D721Med (cell line): ENCODE measurements at regions not wholly inside any gene's neighbourhood (a gene's known extent, or its start where the extent isn't known, plus 50 kb on each side); places are given as distances from the start of the nearest gene placed in this dataset.

Experiments used
- DNase-seq: peaks from one replicate; pipeline ENCODE4 v3.0.0; 2011; ENCODE audit warnings: low spot score; ENCODE audit not compliant: insufficient read length
- FAIRE-seq: peaks from 2 replicates; lab custom pipeline; 2011; peaks lifted over from hg19 to GRCh38; lab: Jason Lieb, UNC
- CTCF ChIP-seq: IDR thresholded peaks from 2 replicates; pipeline ENCODE4 v1.5.1; 2012; ENCODE audit warnings: mild to moderate bottlenecking, control low read depth; ENCODE audit not compliant: insufficient read depth; ENCODE audit errors: missing control alignments

- FAIRE-seq (no peak), DNase-seq (no peak)
- TF ChIP-seq CTCF = no peak
Measured at GRCh38 chr4:163665521-163666331, 171.2 kb downstream of the TMA16 start.

DNA sequence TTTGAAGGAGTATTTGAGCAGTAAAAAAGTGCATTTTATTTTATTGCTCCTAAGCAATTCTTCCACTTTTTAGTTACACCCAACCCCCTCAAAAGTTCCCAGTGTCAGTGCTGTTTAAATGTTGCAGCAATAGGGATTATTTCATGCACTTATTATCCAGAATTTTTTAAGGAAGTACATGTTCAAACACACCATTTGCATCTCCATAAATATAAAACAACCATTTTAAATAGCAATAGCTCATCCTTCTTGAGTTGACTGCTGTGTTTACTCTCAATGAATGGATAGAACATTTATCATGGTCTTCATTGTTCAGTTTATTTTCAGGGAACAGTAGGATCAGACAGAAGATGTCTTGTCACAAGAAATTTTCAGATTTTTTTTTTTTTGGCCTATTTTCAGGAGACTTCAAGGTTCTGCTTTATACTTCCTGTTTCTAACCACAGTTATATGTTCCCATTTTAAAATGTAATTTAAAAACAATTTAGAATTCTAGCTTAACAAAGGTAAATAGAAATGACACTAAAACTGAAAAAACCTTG, 171.9 kb downstream of the TMA16 start:
- DNase-seq (no peak), FAIRE-seq (no peak)
- no peak for TF ChIP-seq CTCF

GRCh38 chr4:163672751-163673150, 178.3 kb downstream of the TMA16 start:
- FAIRE-seq (peak; percentile 78), DNase-seq (no peak)
- no peak for TF ChIP-seq CTCF

- FAIRE-seq = peak; percentile 46
- DNase-seq = no peak
- no peak for TF ChIP-seq CTCF
Measured at GRCh38 chr4:163673848-163674697, 179.6 kb downstream of the TMA16 start.

DNA sequence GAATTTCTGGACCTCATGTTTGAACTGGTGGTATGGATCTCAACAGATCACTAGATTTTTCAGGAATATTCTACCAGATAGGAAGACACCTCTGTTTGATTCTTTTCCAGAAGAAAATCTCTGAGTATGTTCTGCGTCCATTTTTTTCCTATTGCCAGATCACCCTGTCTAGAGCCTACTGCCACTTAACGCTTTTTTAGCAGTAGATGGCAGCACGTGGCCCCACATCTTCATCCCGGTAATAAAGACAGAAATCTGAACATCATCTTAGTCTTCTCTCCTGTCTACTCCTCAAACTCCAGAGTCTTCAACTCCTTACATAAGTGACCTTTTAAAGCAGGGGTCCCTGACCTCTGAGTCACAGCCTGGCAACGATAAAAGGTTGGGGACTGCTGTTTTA, 184.7 kb downstream of the TMA16 start:
- TF ChIP-seq CTCF = peak; percentile 35
- DNase-seq = no peak
- no peak for FAIRE-seq

GRCh38 chr4:163680386-163681098, 186.1 kb downstream of the TMA16 start:
- no peak for TF ChIP-seq CTCF
- no peak for FAIRE-seq
- DNase-seq = no peak
